Left hindlimb (tissue), 1 donor: ENCODE measurements at regions not wholly inside any gene's neighbourhood (a gene's known extent, or its start where the extent isn't known, plus 50 kb on each side); places are given as distances from the start of the nearest gene placed in this dataset.

ENCODE experiments used
- DNase-seq: peaks from one replicate; pipeline ENCODE4 v3.0.0-alpha.2; 2018

GRCh38 chr2:7392076-7392787 lies 475.0 kb downstream of the RNF144A start:
- no peak for DNase-seq

DNA sequence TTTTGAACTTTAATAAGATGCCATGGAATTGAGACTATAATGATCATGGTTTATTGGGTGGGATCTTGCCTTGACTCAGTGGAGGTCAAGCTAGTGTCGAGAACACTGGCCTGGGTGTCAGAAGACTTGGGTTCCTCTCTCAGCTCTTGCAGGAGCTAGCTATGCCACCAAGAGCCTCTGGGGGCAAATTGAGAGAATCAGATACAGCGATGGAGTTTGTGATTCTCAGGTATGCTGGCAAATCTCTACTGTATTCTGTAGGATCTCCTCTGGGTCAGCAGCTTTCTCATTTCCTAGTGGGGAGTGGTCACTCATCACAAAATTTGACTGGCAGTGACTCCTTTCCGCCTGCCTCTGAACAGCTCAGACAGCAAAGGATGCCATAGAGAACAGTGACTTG lies 477.0 kb downstream of the RNF144A start:
- DNase-seq, result no peak

GRCh38 chr2:7400628-7401027 lies 483.4 kb downstream of the RNF144A start:
- DNase-seq, result no peak

DNA sequence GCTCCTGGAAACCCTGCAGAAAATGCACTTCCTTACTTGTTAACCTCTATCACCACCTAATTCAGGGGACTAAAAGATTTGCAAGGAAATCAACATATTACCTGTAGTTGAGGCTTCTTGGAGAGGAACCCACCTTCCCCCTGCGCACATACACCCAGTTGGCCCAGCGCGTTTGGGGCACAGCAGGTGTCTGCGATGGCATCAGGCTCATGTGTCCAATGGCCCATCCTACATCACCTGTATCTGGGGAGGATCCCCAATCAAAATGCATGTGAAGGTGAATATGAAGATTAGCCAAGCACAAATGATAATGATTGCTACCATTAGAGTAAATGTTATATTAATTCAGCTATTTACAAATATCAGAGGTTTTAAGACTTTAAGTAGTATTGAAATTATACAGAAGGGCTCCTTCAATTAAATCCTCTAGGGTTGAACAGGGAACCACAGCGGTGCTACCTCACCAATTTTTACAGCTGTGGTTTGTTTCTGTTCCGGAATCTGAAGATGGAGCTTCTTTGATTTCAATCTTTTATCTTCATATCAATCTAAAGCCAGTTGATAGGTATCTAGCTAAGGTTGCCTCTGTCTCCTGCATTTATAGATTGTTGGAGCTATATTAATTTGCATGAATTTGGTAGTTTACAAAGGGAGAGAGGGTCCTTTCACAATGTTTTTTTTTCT lies 486.0 kb downstream of the RNF144A start:
- DNase-seq, result no peak

- no peak for DNase-seq
Measured at GRCh38 chr2:7405861-7406715, 488.9 kb downstream of the RNF144A start.

- DNase-seq, result no peak
Measured at GRCh38 chr2:7407001-7407400, 489.8 kb downstream of the RNF144A start.

DNA sequence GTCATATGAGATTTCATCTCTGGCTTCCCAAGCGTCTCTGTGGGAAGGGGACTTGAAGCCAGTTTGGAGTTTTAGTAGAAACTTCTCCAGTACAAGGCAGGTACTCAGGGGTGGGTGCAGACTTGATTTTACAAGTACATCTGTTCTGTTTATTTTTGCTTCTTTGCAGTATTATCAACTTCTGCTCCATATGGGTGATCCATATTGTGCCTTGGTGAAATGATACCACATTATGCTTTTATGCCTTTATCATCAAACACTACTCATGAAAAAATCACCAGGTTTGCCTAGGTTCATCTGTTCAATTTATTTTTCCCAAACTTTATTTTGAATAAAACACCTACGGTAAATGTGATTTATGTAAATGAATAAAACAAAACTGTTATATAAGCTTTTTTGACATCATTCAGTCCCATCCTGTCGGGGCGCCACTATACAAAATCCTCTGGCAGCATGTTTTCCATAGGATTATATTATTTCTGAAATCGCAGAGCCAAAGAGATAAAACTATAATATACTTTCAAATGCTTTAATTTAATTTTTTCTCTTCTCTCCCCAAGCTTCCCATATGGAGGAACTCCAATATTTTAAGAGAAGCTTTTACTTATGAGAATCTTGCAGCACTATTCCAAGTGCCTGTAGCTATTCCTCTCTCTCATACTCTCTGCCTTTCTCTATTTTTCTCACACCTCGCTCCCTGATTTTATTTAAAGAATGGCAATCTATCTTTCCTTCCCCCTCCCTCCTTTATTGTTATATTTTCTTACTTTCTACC lies 490.9 kb downstream of the RNF144A start:
- no peak for DNase-seq

GRCh38 chr2:7411691-7412090 lies 494.5 kb downstream of the RNF144A start:
- no peak for DNase-seq

DNA sequence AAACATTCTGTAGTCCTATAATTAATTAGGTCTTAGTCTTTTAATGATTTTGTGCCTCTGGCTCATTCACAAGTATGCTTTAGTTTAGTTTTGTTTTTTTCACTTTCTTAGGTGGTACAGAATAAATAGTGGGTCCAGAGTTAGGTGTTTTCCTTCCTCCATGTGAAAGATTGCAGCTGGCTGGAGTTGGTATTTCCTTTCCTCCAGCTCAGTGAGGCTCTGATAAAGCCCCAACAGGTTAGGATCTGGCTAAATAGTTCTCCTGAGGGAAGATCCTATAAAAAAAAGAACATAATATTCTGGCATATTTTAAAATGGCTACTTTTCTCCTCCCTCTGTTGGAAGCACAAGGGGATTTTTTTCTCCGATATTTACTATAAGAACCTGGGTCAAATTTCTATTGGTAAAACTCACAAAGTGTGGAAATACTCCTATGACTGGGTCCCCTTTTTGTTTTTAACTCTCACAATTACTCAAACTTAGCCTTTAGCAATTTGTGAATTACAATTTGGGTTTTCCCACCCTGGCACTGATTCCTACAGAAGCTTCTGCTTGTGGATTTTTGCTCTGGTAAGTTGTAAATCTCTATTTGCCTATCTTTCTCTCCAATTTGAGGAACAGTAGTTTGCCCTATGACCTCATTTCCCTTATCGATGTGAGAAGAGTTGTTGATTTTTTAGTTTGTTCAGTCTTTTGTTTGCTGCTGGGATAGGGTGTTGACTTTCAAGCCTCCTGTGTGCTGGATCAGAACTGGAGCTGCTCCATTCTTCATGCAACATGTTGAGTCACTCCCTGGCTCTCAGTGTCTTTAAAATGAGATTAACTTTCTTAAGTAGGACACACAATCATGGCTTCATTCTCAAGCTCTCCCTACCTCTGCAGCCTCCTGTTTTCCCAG lies 500.9 kb downstream of the RNF144A start:
- DNase-seq, result no peak

DNA sequence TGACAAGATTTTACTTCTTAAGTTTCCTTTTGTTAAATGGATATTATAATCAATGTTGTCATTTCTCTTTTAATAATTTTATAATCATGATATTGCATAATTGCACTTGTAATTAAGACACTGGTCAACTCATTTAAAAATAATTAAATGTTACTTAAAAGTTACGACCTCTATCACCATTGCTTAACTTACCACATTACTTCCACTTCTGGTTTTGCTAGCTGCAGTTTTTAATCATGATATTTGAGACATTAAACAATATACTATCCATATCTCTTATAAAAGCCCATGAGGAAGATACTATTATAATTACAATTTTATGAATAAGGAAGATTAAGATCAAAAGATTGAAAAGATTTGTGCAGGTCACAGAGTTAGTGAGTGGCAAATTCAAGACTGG lies 502.0 kb downstream of the RNF144A start:
- DNase-seq, result no peak

- no peak for DNase-seq
Measured at GRCh38 chr2:7419814-7420311, 502.7 kb downstream of the RNF144A start.

DNA sequence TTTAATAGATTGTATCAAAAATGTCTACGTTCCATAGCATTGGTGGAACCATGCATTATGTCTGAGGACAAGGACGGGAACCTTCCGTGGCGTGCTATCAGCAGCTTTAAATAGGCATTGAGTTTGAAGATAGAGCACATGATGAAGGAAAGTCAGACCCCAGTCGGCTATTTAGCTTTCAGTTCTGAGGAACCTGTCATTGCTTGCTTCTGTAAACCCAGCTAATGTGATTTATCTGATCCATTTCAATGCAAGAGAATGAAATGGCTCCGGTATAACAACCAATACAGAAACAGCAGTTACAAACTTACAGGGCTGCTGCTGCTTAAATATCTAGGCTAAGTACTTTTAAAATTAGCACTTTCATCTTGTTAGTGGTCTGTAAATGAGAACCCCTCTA lies 503.3 kb downstream of the RNF144A start:
- DNase-seq, result no peak

- no peak for DNase-seq
Measured at GRCh38 chr2:7424481-7424880, 507.3 kb downstream of the RNF144A start.

DNA sequence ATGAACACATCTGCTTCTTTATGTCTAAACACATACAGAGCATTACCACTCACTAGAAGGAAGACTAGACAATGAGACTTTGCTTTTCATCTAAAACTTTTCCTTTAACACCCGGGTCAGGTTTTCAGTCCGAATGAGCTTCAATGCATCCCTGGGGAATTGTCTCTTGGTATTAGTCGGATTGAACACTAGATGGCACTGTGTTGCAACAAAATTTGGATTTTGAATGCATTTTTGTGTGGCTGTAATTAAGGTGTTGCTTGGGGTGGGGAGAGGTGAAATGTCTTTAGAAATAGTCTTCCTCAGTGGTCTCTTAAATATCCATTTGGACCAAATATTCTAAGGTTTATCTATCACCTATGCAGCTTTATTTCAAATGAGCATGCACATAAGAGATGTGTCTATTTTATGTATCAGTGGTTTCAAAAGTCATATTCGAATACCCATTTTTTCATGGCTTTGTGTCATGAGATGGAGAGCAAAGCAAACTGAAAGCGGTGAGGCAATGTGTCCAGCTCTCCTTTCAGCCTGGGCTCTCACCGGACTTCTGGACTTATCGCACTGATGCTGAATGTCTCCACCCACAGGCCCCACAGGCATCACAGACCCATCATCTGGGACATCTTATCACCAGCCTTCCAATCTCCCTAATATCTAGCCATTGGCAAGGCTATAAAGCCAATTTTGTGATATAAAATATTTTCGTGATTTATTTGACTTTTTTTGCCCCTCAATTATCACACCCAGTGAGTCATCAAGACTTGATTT lies 510.3 kb downstream of the RNF144A start:
- DNase-seq, result no peak

GRCh38 chr2:7428454-7429204 lies 511.4 kb downstream of the RNF144A start:
- no peak for DNase-seq

GRCh38 chr2:7429733-7430132 lies 512.5 kb downstream of the RNF144A start:
- no peak for DNase-seq

DNA sequence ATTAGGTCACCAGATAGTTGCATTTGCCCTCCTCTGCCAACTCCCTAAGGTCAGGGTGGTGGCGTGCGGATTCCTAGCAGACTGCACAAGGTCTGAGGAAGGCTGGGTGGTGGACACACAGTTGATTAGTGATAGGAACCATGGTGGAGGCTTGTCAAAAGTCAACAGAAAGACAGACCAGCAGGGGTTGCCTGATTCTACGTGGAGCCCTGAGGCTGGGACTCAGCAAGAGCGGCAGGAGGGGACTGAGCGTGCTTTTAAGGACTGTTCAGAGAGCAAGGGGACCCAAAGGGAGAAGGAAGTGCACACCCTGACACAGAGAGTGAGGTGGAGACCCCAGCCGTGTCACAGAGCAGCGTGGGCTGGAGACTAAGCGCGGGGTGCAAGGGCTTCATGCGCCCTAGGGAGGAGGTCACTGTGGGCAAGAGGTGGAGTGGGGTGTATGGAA lies 513.2 kb downstream of the RNF144A start:
- DNase-seq, result no peak

DNA sequence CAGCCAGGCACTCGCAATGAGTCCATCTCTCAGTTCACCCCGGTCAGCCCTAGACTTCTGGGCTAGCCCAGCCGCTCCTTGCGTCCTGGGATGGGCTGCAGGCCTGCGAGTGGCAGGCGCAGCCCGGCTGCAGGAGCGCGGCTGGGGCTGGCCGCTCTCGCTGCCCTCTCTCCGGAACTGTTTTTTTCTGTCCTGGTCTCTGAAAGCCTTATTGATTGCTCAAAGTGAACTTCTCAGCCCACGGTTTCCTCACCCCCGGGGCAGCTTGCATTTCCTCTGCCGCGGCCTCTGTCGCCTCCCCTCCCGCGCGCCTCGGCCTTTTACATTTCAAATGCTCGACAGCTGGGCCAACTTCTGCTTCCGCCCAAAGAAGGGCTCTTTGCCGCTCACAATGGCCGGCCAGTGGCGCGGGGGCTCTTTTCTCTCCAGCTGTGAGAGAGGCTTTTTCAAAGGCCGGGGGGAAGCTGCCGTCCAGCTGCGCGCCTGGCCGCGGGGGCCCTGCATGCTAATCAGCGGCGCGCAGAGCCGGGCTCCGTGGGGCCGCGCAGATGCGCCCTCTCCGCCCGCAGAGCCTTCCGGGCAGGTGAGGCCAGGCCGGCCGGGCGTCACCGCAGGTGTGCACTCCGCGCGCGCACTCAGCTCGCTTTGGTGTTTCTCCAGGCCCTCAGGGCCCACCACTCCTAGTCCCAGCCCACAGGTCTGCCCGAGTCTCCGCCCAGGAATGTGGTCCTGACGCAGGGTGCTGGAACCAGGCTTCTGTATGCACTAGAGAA lies 513.8 kb downstream of the RNF144A start:
- DNase-seq, result peak; percentile 56

- no peak for DNase-seq
Measured at GRCh38 chr2:7432436-7432835, 515.2 kb downstream of the RNF144A start.
